ENCODE measurements at regions not wholly inside any gene's neighbourhood (a gene's known extent, or its start where the extent isn't known, plus 50 kb on each side); places are given as distances from the start of the nearest gene placed in this dataset.

DNA sequence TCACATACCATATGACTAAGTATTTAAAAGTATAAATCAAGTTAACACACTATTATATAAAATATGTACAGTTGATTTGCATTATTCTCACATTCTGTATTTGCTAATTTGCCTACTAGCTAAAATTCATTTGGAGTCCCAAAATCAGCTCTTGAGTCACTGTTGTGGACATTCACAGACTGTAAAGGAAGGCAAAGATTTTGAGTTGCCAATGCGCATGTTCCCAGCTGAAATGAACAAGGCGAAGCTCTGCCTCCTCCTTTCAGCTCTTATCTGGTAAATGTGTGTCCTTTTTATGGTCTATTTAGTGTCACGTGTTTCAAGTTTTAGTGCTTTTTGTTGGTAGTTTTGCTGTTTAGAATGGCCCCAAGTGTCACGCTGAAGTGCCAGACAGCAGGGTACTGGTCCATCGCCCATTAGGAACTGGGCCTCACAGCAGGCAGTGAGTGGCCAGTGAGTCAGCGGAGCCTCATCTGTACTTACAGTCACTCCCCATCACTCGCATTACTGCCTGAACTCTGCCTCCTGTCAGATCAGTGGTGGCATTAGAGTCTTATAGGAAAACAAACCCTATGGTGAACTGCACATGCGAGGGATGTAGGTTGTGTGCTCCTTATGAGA, 87.2 kb upstream of the ADTRP start:
- Histone ChIP-seq H3K27me3 (ENCODE audit: control insufficient read depth, insufficient read depth, low read length) (no peaks in the 10 kb centered on the region), H3K9me3 (ENCODE audit: control insufficient read depth, insufficient read depth, low read depth, low read length) (no peaks in the 10 kb centered on the region), H3K4me1 (ENCODE audit: control insufficient read depth, insufficient read depth, low read length) (no peaks in the 10 kb centered on the region), H3K36me3 (ENCODE audit: control insufficient read depth, insufficient read depth, low read length) (no peaks in the 10 kb centered on the region), H3K27ac (ENCODE audit: low read length) (no peak overlapping the region), H3K4me3 (ENCODE audit: low read depth in 2 of 2, low read length in 2 of 2) (no peak overlapping the region)
- POLR2A ChIA-PET: no interaction called here
- CTCF ChIA-PET: interaction anchor here (0.5 kb wide), 1 partner anchor 393 kb away, joined by 5 read pairs; no protein-coding TSS in a partner anchor
- intact Hi-C loops (cut with micrococcal nuclease; ENCODE audit: unreplicated experiment) (no loop called here), in situ Hi-C loops (cut with HindIII; ENCODE audit: low pct_unique_long_range_greater_than_20kb, low sequenced_read_pairs) (no loop called here)
- BruUV-seq (replicated peaks): no TSS peak
- DNase-seq (ENCODE audit: low read depth, low spot score): no peak
- no peak for TF ChIP-seq CTCF (IDR thresholded peaks at IDR 0.05)
- no peak for TF ChIP-seq SIN3A (IDR thresholded peaks at IDR 0.05; ENCODE audit: borderline replicate concordance, insufficient read depth, low read depth, low read length)
- TF ChIP-seq REST (IDR thresholded peaks at IDR 0.05; ENCODE audit: insufficient read depth in 1 of 2, low read depth in 2 of 2, low read length in 1 of 2): no peak
- TF ChIP-seq POLR2AphosphoS5 (IDR thresholded peaks at IDR 0.05; ENCODE audit: low read depth, low read length): no peak
- no peak for TF ChIP-seq TCF7L2 (IDR thresholded peaks at IDR 0.05; ENCODE audit: low read depth, low read length)
- no peak for ATAC-seq

DNA sequence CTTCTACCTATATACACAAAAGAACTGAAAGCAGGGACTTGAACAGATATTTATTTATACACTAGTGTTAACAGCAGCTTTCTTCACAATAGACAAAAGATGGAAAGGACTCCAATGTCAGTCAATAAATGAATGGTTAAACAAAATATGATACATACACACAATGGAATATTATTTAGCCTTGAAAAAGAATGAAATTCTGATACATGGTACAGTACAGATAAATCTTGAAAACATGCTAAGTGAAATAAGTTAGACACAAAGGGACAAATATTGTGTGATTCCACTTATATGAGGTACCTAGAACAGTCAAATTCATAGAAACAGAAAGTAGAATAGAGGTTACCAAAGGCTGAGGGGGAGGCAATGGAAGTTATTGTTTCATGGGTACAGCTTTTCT, 79.8 kb upstream of the ADTRP start:
- no peak for ATAC-seq
- DNase-seq (ENCODE audit: low read depth, low spot score): no peak
- CTCF ChIA-PET: no interaction called here
- Histone ChIP-seq H3K27ac (ENCODE audit: low read length) (no peak overlapping the region), H3K9me3 (ENCODE audit: control insufficient read depth, insufficient read depth, low read depth, low read length) (no peaks in the 10 kb centered on the region), H3K4me1 (ENCODE audit: control insufficient read depth, insufficient read depth, low read length) (no peaks in the 10 kb centered on the region), H3K4me3 (ENCODE audit: low read depth in 2 of 2, low read length in 2 of 2) (no peak overlapping the region), H3K27me3 (ENCODE audit: control insufficient read depth, insufficient read depth, low read length) (no peaks in the 10 kb centered on the region), H3K36me3 (ENCODE audit: control insufficient read depth, insufficient read depth, low read length) (no peaks in the 10 kb centered on the region)
- intact Hi-C loops (cut with micrococcal nuclease; ENCODE audit: unreplicated experiment) (no loop called here), in situ Hi-C loops (cut with HindIII; ENCODE audit: low pct_unique_long_range_greater_than_20kb, low sequenced_read_pairs) (no loop called here)
- TF ChIP-seq POLR2AphosphoS5 (IDR thresholded peaks at IDR 0.05; ENCODE audit: low read depth, low read length) (no peak), CTCF (IDR thresholded peaks at IDR 0.05) (no peak), TCF7L2 (IDR thresholded peaks at IDR 0.05; ENCODE audit: low read depth, low read length) (no peak)
- BruUV-seq (replicated peaks): no TSS peak
- POLR2A ChIA-PET: no interaction called here
